Keratinocyte (primary cell): ENCODE measurements at regions not wholly inside any gene's neighbourhood (a gene's known extent, or its start where the extent isn't known, plus 50 kb on each side); places are given as distances from the start of the nearest gene placed in this dataset.
"Not testable (repeated sequence)": the region's sequence is repeated elsewhere in the genome, so short reads cannot be mapped to it uniquely, and the experiment has no call there.

Experiments
- DNase-seq: peaks from one replicate; pipeline ENCODE4 v3.0.0-alpha.2; 2011; ENCODE audit warnings: low read depth, missing footprints, low spot score
- FAIRE-seq: peaks from 2 replicates; lab custom pipeline; 2011; peaks lifted over from hg19 to GRCh38; lab: Jason Lieb, UNC
- H2AFZ ChIP-seq: 2 replicates; pipeline ENCODE4 v1.6.0; 2012; ENCODE audit warnings: low read length, control low read depth, inconsistent platforms; ENCODE audit not compliant: control insufficient read depth
- H3K27ac ChIP-seq: 2 replicates; pipeline ENCODE4 v1.5.1; 2011; ENCODE audit warnings: low read length; ENCODE audit not compliant: control insufficient read depth, insufficient read depth
- H3K27me3 ChIP-seq: 3 replicates; pipeline ENCODE4 v1.6.0; 2011; ENCODE audit warnings: low read length; ENCODE audit not compliant: control insufficient read depth, insufficient read depth; ENCODE audit errors: extremely low read depth
- H3K36me3 ChIP-seq, 2 experiments: 2 replicates in 1 of 2; 3 replicates in 1 of 2; pipeline ENCODE4 v1.5.1; 2011; ENCODE audit warnings: low read length in 2 of 2, mild to moderate bottlenecking in 1 of 2; ENCODE audit not compliant: control insufficient read depth in 2 of 2, insufficient read depth in 2 of 2; ENCODE audit errors: extremely low read depth in 1 of 2
- H3K4me1 ChIP-seq: 3 replicates; pipeline ENCODE4 v1.5.1; 2011; ENCODE audit warnings: low read length; ENCODE audit not compliant: control insufficient read depth, insufficient read depth; ENCODE audit errors: extremely low read depth
- H3K4me2 ChIP-seq: 3 replicates; pipeline ENCODE4 v1.6.0; 2011; ENCODE audit warnings: low read depth, low read length; ENCODE audit not compliant: control insufficient read depth, insufficient read depth; ENCODE audit errors: extremely low read depth
- H3K4me3 ChIP-seq, 3 experiments: fragments of 200-600 bp in 1 of 3; sonication (generic) in 1 of 3; 2 replicates in 2 of 3; 3 replicates in 1 of 3; pipeline ENCODE4 v1.5.1; 2011 to 2016; ENCODE audit warnings: low read length in 3 of 3, mild to moderate bottlenecking in 3 of 3, control low read depth in 2 of 3, inconsistent platforms in 1 of 3, low read depth in 1 of 3, mixed read lengths in 1 of 3, mixed run types in 1 of 3, moderate library complexity in 1 of 3; ENCODE audit not compliant: control insufficient read depth in 2 of 3, insufficient read depth in 2 of 3; ENCODE audit errors: extremely low read depth in 1 of 3
- H3K79me2 ChIP-seq: 2 replicates; pipeline ENCODE4 v1.6.0; 2012; ENCODE audit warnings: low read length; ENCODE audit not compliant: control insufficient read depth, insufficient read depth
- H3K9ac ChIP-seq: 3 replicates; pipeline ENCODE4 v1.6.0; 2011; ENCODE audit warnings: low read length; ENCODE audit not compliant: control insufficient read depth, insufficient read depth; ENCODE audit errors: extremely low read depth
- H3K9me1 ChIP-seq: 3 replicates; pipeline ENCODE4 v1.6.0; 2011; ENCODE audit warnings: low read length; ENCODE audit not compliant: control insufficient read depth, insufficient read depth; ENCODE audit errors: extremely low read depth
- H3K9me3 ChIP-seq: 2 replicates; pipeline ENCODE4 v1.5.1; 2012; ENCODE audit warnings: low read depth, low read length; ENCODE audit not compliant: control insufficient read depth
- H4K20me1 ChIP-seq: 3 replicates; pipeline ENCODE4 v1.6.0; 2011; ENCODE audit warnings: low read length; ENCODE audit not compliant: control insufficient read depth, insufficient read depth; ENCODE audit errors: extremely low read depth
- EZH2 ChIP-seq: IDR thresholded peaks from one replicate; pipeline ENCODE4 v1.6.1; 2012; ENCODE audit warnings: inconsistent platforms, mild to moderate bottlenecking, low read length, moderate library complexity
- dilution Hi-C: fragments of 300-500 bp; cut with MboI; formaldehyde crosslinking; loops from one replicate; pipeline ENCODE4 v1.7.0; 2020; ENCODE audit warnings: low sequenced_read_pairs; ENCODE audit not compliant: extremely low pct_ligation_motif_present
- TF ChIP-seq, protein P1 (sequence below), 3 experiments: IDR thresholded peaks in 1 of 3; conservative IDR thresholded peaks in 1 of 3; optimal IDR thresholded peaks in 1 of 3; 2 replicates in 2 of 3; 3 replicates in 1 of 3; pipeline versions ENCODE3 to v1.5.1; 2011; ENCODE audit warnings: low read length in 3 of 3, mild to moderate bottlenecking in 3 of 3, moderate library complexity in 2 of 3, control low read depth in 1 of 3, inconsistent platforms in 1 of 3; ENCODE audit not compliant: insufficient read depth in 2 of 3; ENCODE audit errors: extremely low read depth in 1 of 3

DNA sequence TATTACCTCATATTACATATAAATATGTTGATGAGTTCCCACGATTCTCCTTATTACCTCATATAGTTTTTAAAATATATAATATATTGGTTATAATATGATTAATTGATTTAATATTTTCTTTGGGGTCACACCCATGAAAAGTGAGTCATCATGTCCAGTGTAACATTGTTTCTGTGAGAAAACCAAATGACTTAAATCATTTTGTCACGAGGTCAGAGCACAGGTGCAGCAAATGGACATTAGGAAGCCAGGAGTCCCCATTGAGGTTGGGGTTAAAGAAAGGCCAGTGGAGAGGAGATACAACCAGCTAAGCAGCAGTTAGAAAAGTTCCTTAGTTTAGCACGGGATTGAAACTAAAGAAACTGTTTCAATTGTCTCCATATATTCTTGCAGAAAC, 133.9 kb upstream of the RAPGEF2 start:
- Histone ChIP-seq H3K79me2 (no peaks in the 10 kb centered on the region), H3K4me3 (no peak overlapping the region), H2AFZ (no peak overlapping the region), H3K9ac (no peak overlapping the region), H3K27ac (no peak overlapping the region), H3K9me1 (no peaks in the 10 kb centered on the region), H4K20me1 (no peaks in the 10 kb centered on the region), H3K4me2 (no peak overlapping the region), H3K36me3 (no peaks in the 10 kb centered on the region), H3K4me1 (no peaks in the 10 kb centered on the region), H3K27me3 (no peaks in the 10 kb centered on the region), H3K9me3 (no peaks in the 10 kb centered on the region)
- TF ChIP-seq, protein P1, sequence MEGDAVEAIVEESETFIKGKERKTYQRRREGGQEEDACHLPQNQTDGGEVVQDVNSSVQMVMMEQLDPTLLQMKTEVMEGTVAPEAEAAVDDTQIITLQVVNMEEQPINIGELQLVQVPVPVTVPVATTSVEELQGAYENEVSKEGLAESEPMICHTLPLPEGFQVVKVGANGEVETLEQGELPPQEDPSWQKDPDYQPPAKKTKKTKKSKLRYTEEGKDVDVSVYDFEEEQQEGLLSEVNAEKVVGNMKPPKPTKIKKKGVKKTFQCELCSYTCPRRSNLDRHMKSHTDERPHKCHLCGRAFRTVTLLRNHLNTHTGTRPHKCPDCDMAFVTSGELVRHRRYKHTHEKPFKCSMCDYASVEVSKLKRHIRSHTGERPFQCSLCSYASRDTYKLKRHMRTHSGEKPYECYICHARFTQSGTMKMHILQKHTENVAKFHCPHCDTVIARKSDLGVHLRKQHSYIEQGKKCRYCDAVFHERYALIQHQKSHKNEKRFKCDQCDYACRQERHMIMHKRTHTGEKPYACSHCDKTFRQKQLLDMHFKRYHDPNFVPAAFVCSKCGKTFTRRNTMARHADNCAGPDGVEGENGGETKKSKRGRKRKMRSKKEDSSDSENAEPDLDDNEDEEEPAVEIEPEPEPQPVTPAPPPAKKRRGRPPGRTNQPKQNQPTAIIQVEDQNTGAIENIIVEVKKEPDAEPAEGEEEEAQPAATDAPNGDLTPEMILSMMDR (optimal IDR thresholded peaks at IDR 0.05 in 1 of 3, IDR thresholded peaks at IDR 0.05 in 1 of 3, conservative IDR thresholded peaks at IDR 0.05 in 1 of 3; ENCODE audit: extremely low read depth in 1 of 3, insufficient read depth in 2 of 3, low read length in 3 of 3), result no peak
- TF ChIP-seq EZH2, result no peak
- no peak for DNase-seq
- dilution Hi-C loops, result no loop called here
- FAIRE-seq, result no peak

DNA sequence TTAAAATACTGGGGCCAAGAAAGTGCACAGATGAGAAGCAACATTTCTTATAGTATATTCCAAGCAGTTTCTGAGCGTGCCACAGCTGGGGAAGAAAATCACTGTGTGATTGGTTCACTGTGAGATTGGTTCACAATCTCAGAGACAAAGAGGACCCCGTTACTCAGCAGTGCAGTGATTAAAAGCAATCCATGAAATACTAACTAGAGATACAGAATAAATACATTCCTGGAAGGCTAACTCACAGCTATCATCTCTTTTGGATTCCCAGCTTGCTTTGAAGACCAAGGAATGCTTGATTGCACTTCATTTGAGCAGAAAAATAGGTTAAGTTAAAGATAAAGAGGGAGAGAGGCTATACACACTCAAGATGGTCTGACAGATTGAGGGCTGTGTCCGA, 132.1 kb upstream of the RAPGEF2 start:
- dilution Hi-C loops, result no loop called here
- no peak for FAIRE-seq

DNA sequence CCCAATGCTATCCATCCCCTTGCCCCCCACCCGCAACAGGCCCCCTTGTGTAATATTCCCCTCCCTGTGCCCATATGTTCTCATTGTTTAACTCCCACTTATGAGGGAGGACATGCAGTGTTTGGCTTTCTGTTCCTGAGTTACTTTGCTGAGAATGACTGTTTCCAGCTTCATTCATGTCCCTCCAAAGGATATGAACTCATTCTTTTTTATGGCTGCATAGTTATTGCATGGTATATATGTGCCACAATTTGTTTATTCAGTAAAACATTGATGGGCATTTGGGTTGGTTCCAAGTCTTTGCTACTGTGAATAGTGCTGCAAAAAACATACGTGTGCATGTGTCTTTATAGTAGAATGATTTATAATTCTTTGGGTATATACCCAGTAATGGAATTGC, 128.4 kb upstream of the RAPGEF2 start:
- H2AFZ ChIP-seq, H3K36me3 ChIP-seq, H3K27me3 ChIP-seq, dilution Hi-C loops, H3K4me1 ChIP-seq, H3K79me2 ChIP-seq, H3K9me1 ChIP-seq, H3K27ac ChIP-seq, H3K9me3 ChIP-seq, H3K9ac ChIP-seq, H3K4me2 ChIP-seq, H4K20me1 ChIP-seq, FAIRE-seq, H3K4me3 ChIP-seq, DNase-seq: not testable (repeated sequence)

More for the DNA sequence above, 132.1 kb upstream of the RAPGEF2 start:
- Histone ChIP-seq H4K20me1 (no peaks in the 10 kb centered on the region), H2AFZ (no peak overlapping the region), H3K27ac (no peak overlapping the region), H3K9me3 (no peaks in the 10 kb centered on the region), H3K9me1 (no peaks in the 10 kb centered on the region), H3K79me2 (no peaks in the 10 kb centered on the region), H3K4me2 (no peak overlapping the region), H3K4me3 (no peak overlapping the region), H3K27me3 (no peaks in the 10 kb centered on the region), H3K4me1 (no peaks in the 10 kb centered on the region), H3K9ac (no peak overlapping the region), H3K36me3 (no peaks in the 10 kb centered on the region)
- TF ChIP-seq EZH2, result no peak
- TF ChIP-seq, protein P1 (optimal IDR thresholded peaks at IDR 0.05 in 1 of 3, IDR thresholded peaks at IDR 0.05 in 1 of 3, conservative IDR thresholded peaks at IDR 0.05 in 1 of 3; ENCODE audit: extremely low read depth in 1 of 3, insufficient read depth in 2 of 3, low read length in 3 of 3), result no peak
- no peak for DNase-seq

DNA sequence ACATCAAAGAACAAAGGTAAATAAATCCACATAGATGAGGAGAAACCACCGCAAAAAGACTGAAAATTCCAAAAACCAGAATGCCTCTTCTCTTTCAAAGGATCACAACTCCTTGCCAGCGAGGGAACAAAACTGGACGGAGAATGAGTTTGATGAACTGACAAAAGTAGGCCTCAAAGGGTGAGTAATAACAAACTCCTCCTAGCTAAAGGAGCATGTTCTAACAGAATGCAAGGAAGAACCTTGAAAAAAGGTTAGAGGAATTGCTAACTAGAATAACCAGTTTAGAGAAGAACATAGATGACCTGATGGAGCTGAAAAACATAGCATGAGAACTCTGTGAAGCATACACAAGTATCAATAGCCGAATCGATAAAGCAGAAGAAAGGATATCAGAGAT, 122.2 kb upstream of the RAPGEF2 start:
- H3K27ac ChIP-seq, H3K27me3 ChIP-seq, H3K9me1 ChIP-seq, H4K20me1 ChIP-seq, H3K9ac ChIP-seq, DNase-seq, H3K4me3 ChIP-seq, H3K4me1 ChIP-seq, dilution Hi-C loops, H3K36me3 ChIP-seq, H2AFZ ChIP-seq, H3K9me3 ChIP-seq, H3K4me2 ChIP-seq, FAIRE-seq, H3K79me2 ChIP-seq: not testable (repeated sequence)
